OCI-LY3 (cell line): ENCODE measurements at regions not wholly inside any gene's neighbourhood (a gene's known extent, or its start where the extent isn't known, plus 50 kb on each side); places are given as distances from the start of the nearest gene placed in this dataset.
"Not testable (repeated sequence)": the region's sequence is repeated elsewhere in the genome, so short reads cannot be mapped to it uniquely, and the experiment has no call there.

ENCODE experiments used
- EZH2phosphoT487 ChIP-seq: fragments of 200-600 bp; shearing (Covaris generic); IDR thresholded peaks from 2 replicates; pipeline ENCODE4 v1.6.1; 2018; ENCODE audit warnings: antibody characterized with exemption, mixed run types, low read depth
- TF ChIP-seq, protein P1 (sequence below): fragments of 200-600, 300-600 bp; sonication (generic); IDR thresholded peaks from 2 replicates; pipeline ENCODE4 v1.5.1; 2014; ENCODE audit warnings: antibody characterized with exemption, low read length, low read depth

DNA sequence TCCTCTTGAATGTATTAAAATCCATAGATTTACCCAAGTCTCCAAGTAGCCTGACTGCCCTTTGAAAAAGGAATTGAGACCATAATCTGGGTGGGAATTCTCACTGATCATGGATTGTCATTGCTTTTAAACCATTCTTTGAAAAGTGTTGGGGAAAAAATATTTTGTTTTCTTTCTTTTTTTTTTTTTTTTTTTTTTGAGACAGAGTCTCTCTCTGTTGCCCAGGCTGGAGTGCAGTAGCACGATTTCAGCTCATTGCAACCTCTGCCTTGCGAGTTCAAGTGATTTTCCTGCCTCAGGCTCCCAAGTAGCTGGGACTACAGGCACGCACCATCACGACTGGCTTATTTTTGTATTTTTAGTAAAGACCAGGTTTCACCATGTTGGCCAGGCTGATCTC is 119.6 kb upstream of the PRSS16 start:
- TF ChIP-seq, protein P1, sequence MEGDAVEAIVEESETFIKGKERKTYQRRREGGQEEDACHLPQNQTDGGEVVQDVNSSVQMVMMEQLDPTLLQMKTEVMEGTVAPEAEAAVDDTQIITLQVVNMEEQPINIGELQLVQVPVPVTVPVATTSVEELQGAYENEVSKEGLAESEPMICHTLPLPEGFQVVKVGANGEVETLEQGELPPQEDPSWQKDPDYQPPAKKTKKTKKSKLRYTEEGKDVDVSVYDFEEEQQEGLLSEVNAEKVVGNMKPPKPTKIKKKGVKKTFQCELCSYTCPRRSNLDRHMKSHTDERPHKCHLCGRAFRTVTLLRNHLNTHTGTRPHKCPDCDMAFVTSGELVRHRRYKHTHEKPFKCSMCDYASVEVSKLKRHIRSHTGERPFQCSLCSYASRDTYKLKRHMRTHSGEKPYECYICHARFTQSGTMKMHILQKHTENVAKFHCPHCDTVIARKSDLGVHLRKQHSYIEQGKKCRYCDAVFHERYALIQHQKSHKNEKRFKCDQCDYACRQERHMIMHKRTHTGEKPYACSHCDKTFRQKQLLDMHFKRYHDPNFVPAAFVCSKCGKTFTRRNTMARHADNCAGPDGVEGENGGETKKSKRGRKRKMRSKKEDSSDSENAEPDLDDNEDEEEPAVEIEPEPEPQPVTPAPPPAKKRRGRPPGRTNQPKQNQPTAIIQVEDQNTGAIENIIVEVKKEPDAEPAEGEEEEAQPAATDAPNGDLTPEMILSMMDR, result not testable (repeated sequence)
- TF ChIP-seq EZH2phosphoT487, result not testable (repeated sequence)
